ENCODE measurements at regions not wholly inside any gene's neighbourhood (a gene's known extent, or its start where the extent isn't known, plus 50 kb on each side); places are given as distances from the start of the nearest gene placed in this dataset.

- no peaks in the 10 kb centered on the region for H3K4me1 ChIP-seq (ENCODE audit: control insufficient read depth in 2 of 2, insufficient read depth in 2 of 2, low read length in 2 of 2)
- no peak overlapping the region for H3K27ac ChIP-seq (ENCODE audit: low read depth in 1 of 2, low read length in 1 of 2)
- DNase-seq (ENCODE audit: low read depth in 6 of 9, low spot score in 9 of 9), result no peak
- WGBS, result 92% methylated on average over 4 of the region's 4 CpGs
- H3K4me3 ChIP-seq (ENCODE audit: low read length in 2 of 2), result no peak overlapping the region
- H3K36me3 ChIP-seq (ENCODE audit: control insufficient read depth in 2 of 2, insufficient read depth in 2 of 2, low read length in 1 of 2), result no peaks in the 10 kb centered on the region
- H3K9me3 ChIP-seq (ENCODE audit: control insufficient read depth in 2 of 2, insufficient read depth in 1 of 2, low read length in 1 of 2), result no peaks in the 10 kb centered on the region
- H3K27me3 ChIP-seq (ENCODE audit: control insufficient read depth in 2 of 2, insufficient read depth in 1 of 2, low read length in 1 of 2), result no peaks in the 10 kb centered on the region
Measured at GRCh38 chr16:65309354-65309753, 187.5 kb upstream of the CDH11 start.

GRCh38 chr16:65308506-65308905 is 186.6 kb upstream of the CDH11 start:
- no peak overlapping the region for H3K27ac ChIP-seq (ENCODE audit: low read depth in 1 of 2, low read length in 1 of 2)
- 68% methylated on average over 2 of the region's 2 CpGs for WGBS

GRCh38 chr16:65307286-65307685 is 185.4 kb upstream of the CDH11 start:
- Histone ChIP-seq H3K27me3 (ENCODE audit: control insufficient read depth in 2 of 2, insufficient read depth in 1 of 2, low read length in 1 of 2) (no peaks in the 10 kb centered on the region), H3K9me3 (ENCODE audit: control insufficient read depth in 2 of 2, insufficient read depth in 1 of 2, low read length in 1 of 2) (no peaks in the 10 kb centered on the region), H3K4me3 (ENCODE audit: low read length in 2 of 2) (no peak overlapping the region), H3K27ac (ENCODE audit: low read depth in 1 of 2, low read length in 1 of 2) (no peak overlapping the region), H3K36me3 (ENCODE audit: control insufficient read depth in 2 of 2, insufficient read depth in 2 of 2, low read length in 1 of 2) (no peaks in the 10 kb centered on the region), H3K4me1 (ENCODE audit: control insufficient read depth in 2 of 2, insufficient read depth in 2 of 2, low read length in 2 of 2) (no peaks in the 10 kb centered on the region)
- no peak for DNase-seq (ENCODE audit: low read depth in 6 of 9, low spot score in 9 of 9)
- 66% methylated on average over 5 of the region's 5 CpGs for WGBS

More at GRCh38 chr16:65308506-65308905, 186.6 kb upstream of the CDH11 start:
- Histone ChIP-seq H3K4me3 (ENCODE audit: low read length in 2 of 2) (no peak overlapping the region), H3K27me3 (ENCODE audit: control insufficient read depth in 2 of 2, insufficient read depth in 1 of 2, low read length in 1 of 2) (no peaks in the 10 kb centered on the region), H3K4me1 (ENCODE audit: control insufficient read depth in 2 of 2, insufficient read depth in 2 of 2, low read length in 2 of 2) (no peaks in the 10 kb centered on the region), H3K36me3 (ENCODE audit: control insufficient read depth in 2 of 2, insufficient read depth in 2 of 2, low read length in 1 of 2) (no peaks in the 10 kb centered on the region), H3K9me3 (ENCODE audit: control insufficient read depth in 2 of 2, insufficient read depth in 1 of 2, low read length in 1 of 2) (no peaks in the 10 kb centered on the region)
- no peak for DNase-seq (ENCODE audit: low read depth in 6 of 9, low spot score in 9 of 9)

- no peaks in the 10 kb centered on the region for H3K9me3 ChIP-seq (ENCODE audit: control insufficient read depth in 2 of 2, insufficient read depth in 1 of 2, low read length in 1 of 2)
- no peaks in the 10 kb centered on the region for H3K36me3 ChIP-seq (ENCODE audit: control insufficient read depth in 2 of 2, insufficient read depth in 2 of 2, low read length in 1 of 2)
- no peak overlapping the region for H3K4me3 ChIP-seq (ENCODE audit: low read length in 2 of 2)
- DNase-seq (ENCODE audit: low read depth in 6 of 9, low spot score in 9 of 9), result no peak
- 68% methylated on average over 2 of the region's 2 CpGs for WGBS
- H3K27ac ChIP-seq (ENCODE audit: low read depth in 1 of 2, low read length in 1 of 2), result no peak overlapping the region
- no peaks in the 10 kb centered on the region for H3K4me1 ChIP-seq (ENCODE audit: control insufficient read depth in 2 of 2, insufficient read depth in 2 of 2, low read length in 2 of 2)
- no peaks in the 10 kb centered on the region for H3K27me3 ChIP-seq (ENCODE audit: control insufficient read depth in 2 of 2, insufficient read depth in 1 of 2, low read length in 1 of 2)
Measured at GRCh38 chr16:65306722-65307121, 184.9 kb upstream of the CDH11 start.

- 89% methylated on average over 1 of the region's 1 CpG for WGBS
- DNase-seq (ENCODE audit: low read depth in 6 of 9, low spot score in 9 of 9), result no peak
- Histone ChIP-seq H3K27me3 (ENCODE audit: control insufficient read depth in 2 of 2, insufficient read depth in 1 of 2, low read length in 1 of 2) (no peaks in the 10 kb centered on the region), H3K4me1 (ENCODE audit: control insufficient read depth in 2 of 2, insufficient read depth in 2 of 2, low read length in 2 of 2) (no peaks in the 10 kb centered on the region), H3K4me3 (ENCODE audit: low read length in 2 of 2) (no peak overlapping the region), H3K36me3 (ENCODE audit: control insufficient read depth in 2 of 2, insufficient read depth in 2 of 2, low read length in 1 of 2) (no peaks in the 10 kb centered on the region), H3K27ac (ENCODE audit: low read depth in 1 of 2, low read length in 1 of 2) (no peak overlapping the region), H3K9me3 (ENCODE audit: control insufficient read depth in 2 of 2, insufficient read depth in 1 of 2, low read length in 1 of 2) (no peaks in the 10 kb centered on the region)
Measured at GRCh38 chr16:65306300-65306699, 184.4 kb upstream of the CDH11 start.

GRCh38 chr16:65305266-65305959 is 183.6 kb upstream of the CDH11 start:
- Histone ChIP-seq H3K9me3 (ENCODE audit: control insufficient read depth in 2 of 2, insufficient read depth in 1 of 2, low read length in 1 of 2) (no peaks in the 10 kb centered on the region), H3K27me3 (ENCODE audit: control insufficient read depth in 2 of 2, insufficient read depth in 1 of 2, low read length in 1 of 2) (no peaks in the 10 kb centered on the region), H3K4me1 (ENCODE audit: control insufficient read depth in 2 of 2, insufficient read depth in 2 of 2, low read length in 2 of 2) (no peaks in the 10 kb centered on the region), H3K27ac (ENCODE audit: low read depth in 1 of 2, low read length in 1 of 2) (no peak overlapping the region), H3K36me3 (ENCODE audit: control insufficient read depth in 2 of 2, insufficient read depth in 2 of 2, low read length in 1 of 2) (no peaks in the 10 kb centered on the region), H3K4me3 (ENCODE audit: low read length in 2 of 2) (no peak overlapping the region)
- DNase-seq (ENCODE audit: low read depth in 6 of 9, low spot score in 9 of 9), result no peak
- WGBS, result 92% methylated on average over 5 of the region's 5 CpGs

GRCh38 chr16:65301029-65301428 is 179.2 kb upstream of the CDH11 start:
- WGBS, result 99% methylated on average over 1 of the region's 1 CpG
- Histone ChIP-seq H3K4me1 (ENCODE audit: control insufficient read depth in 2 of 2, insufficient read depth in 2 of 2, low read length in 2 of 2) (no peaks in the 10 kb centered on the region), H3K27ac (ENCODE audit: low read depth in 1 of 2, low read length in 1 of 2) (no peak overlapping the region), H3K4me3 (ENCODE audit: low read length in 2 of 2) (no peak overlapping the region), H3K9me3 (ENCODE audit: control insufficient read depth in 2 of 2, insufficient read depth in 1 of 2, low read length in 1 of 2) (no peaks in the 10 kb centered on the region), H3K36me3 (ENCODE audit: control insufficient read depth in 2 of 2, insufficient read depth in 2 of 2, low read length in 1 of 2) (no peaks in the 10 kb centered on the region), H3K27me3 (ENCODE audit: control insufficient read depth in 2 of 2, insufficient read depth in 1 of 2, low read length in 1 of 2) (no peaks in the 10 kb centered on the region)
- no peak for DNase-seq (ENCODE audit: low read depth in 6 of 9, low spot score in 9 of 9)

GRCh38 chr16:65297453-65297852 is 175.6 kb upstream of the CDH11 start:
- Histone ChIP-seq H3K9me3 (ENCODE audit: control insufficient read depth in 2 of 2, insufficient read depth in 1 of 2, low read length in 1 of 2) (no peaks in the 10 kb centered on the region), H3K4me1 (ENCODE audit: control insufficient read depth in 2 of 2, insufficient read depth in 2 of 2, low read length in 2 of 2) (no peaks in the 10 kb centered on the region), H3K27me3 (ENCODE audit: control insufficient read depth in 2 of 2, insufficient read depth in 1 of 2, low read length in 1 of 2) (no peaks in the 10 kb centered on the region), H3K36me3 (ENCODE audit: control insufficient read depth in 2 of 2, insufficient read depth in 2 of 2, low read length in 1 of 2) (no peaks in the 10 kb centered on the region), H3K4me3 (ENCODE audit: low read length in 2 of 2) (no peak overlapping the region), H3K27ac (ENCODE audit: low read depth in 1 of 2, low read length in 1 of 2) (no peak overlapping the region)
- no peak for DNase-seq (ENCODE audit: low read depth in 6 of 9, low spot score in 9 of 9)

- Histone ChIP-seq H3K27me3 (ENCODE audit: control insufficient read depth in 2 of 2, insufficient read depth in 1 of 2, low read length in 1 of 2) (no peaks in the 10 kb centered on the region), H3K4me1 (ENCODE audit: control insufficient read depth in 2 of 2, insufficient read depth in 2 of 2, low read length in 2 of 2) (no peaks in the 10 kb centered on the region), H3K36me3 (ENCODE audit: control insufficient read depth in 2 of 2, insufficient read depth in 2 of 2, low read length in 1 of 2) (no peaks in the 10 kb centered on the region), H3K9me3 (ENCODE audit: control insufficient read depth in 2 of 2, insufficient read depth in 1 of 2, low read length in 1 of 2) (no peaks in the 10 kb centered on the region), H3K27ac (ENCODE audit: low read depth in 1 of 2, low read length in 1 of 2) (no peak overlapping the region), H3K4me3 (ENCODE audit: low read length in 2 of 2) (no peak overlapping the region)
- 99% methylated on average over 6 of the region's 6 CpGs for WGBS
- no peak for DNase-seq (ENCODE audit: low read depth in 6 of 9, low spot score in 9 of 9)
Measured at GRCh38 chr16:65295527-65295926, 173.7 kb upstream of the CDH11 start.
